SW480 (cell line): ENCODE measurements at regions not wholly inside any gene's neighbourhood (a gene's known extent, or its start where the extent isn't known, plus 50 kb on each side); places are given as distances from the start of the nearest gene placed in this dataset.
"Not testable (repeated sequence)": the region's sequence is repeated elsewhere in the genome, so short reads cannot be mapped to it uniquely, and the experiment has no call there.

Experiments used
- DNase-seq: peaks from one replicate; pipeline ENCODE4 v3.0.0-alpha.2; 2016; ENCODE audit warnings: low spot score

DNA sequence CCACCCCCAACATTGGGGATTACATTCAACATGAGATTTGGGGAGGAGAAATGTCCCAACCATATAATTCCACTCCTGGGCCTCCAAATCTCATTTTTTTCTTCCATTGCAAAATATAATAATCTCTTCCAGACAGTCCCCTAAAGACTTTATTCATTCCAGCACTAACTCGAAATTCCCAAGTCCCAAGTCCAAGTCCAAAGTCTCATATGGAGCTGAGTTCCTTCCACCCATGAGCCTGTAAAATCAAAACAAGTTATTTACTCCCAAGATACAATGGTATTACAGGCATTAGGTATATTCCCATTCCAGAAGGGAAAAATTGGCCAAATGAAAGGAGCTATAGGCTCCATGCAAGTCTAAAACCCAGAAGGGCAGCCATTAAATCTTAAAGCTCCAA, 56.7 kb downstream of the P2RY1 start:
- DNase-seq: no peak

DNA sequence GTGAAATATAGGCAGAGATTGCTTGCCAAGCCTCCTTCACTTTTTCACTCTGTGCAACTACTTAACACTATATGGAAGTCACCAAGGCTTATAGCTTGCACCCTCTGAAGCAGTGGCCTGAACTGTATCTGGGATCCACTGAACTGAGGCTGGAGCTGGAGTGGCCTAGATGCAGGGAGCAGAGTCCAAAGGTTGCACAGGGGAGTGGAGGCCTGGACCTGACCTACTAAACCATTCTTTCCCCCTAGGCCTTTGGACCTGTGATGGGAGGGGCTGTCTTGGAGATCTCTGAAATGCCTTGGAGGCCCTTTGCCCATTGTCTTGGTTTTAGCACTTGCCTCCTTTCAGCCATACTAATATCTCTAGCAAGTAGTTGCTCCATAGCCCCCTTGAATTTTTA, 57.5 kb downstream of the P2RY1 start:
- no peak for DNase-seq

DNA sequence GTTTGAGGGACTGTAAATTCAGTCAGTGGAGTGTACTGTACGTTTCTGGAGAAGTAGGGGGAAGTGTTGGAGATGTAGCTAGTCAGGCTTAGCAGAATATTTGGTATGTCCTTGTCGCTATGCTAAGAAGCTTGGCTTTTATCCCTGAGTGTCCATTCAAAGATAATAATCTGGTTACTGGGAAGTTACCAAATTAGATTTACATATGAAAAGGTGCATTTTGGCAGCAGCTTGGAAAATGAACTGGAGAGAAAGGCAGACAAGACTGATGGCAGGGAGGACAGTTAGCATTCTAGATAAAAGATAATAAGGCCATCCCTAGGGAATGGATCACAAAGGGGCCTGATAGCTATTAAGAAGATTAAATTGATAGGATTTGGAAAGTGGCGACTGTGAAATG, 58.7 kb downstream of the P2RY1 start:
- no peak for DNase-seq

DNA sequence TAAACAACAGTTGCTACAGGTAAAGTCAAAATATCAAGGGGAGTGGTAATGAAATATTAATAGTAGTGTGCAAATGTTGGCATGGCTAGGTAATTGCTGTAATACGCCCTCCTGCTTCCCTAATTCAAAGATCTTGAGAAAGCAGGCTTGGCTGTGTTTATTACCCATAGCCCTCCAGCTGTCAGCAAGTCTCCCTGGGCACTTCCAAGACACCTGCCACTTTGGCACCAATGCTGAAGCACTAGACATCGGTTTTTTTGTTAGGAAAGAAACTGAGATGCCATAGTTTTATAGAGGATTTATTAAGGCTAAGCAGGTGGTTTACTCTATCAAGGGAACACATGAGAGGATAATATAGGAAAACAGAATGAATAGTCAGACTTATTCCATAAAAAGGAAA, 64.4 kb downstream of the P2RY1 start:
- DNase-seq: no peak

DNA sequence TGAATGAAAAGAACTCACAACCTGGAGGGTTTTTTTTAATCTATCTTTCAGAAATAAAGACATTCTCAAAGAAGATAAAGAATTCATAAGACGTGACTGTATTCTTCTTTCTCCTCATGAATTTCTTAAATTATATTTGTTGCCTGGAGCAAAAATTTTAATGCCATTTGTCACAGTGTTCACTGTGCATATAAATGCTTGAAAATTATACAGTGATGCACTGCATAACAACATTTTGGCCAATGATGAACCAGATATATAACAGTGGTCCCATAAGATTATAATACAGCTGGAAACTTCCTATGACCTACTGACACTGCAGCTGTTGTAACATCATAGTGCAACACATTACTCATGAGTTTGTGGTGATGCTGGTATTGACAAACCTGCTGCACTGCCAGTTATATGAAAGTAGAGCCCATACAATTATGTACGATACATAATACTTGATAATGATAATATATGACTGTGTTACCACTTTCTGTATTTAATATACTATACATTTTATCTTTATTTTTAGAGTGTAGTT, 67.3 kb downstream of the P2RY1 start:
- DNase-seq: no peak

DNA sequence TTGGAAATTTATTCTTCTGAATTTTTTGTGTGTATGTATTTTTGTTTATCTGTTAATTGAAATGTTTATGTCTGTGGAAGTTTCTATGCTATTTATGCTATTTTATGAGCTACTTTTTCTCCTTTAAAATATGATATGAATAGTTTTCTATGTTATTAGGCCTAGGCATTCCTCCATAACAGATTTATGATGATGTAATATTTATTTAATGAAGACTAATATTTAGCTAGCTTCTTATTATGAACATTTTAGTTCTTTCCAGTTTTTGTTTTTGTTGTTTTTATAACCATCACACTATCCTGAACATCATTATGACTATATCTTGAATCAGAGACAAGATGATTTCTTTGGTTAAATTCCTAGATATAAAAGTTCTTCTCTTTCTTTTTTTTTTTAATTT, 70.7 kb downstream of the P2RY1 start:
- no peak for DNase-seq

DNA sequence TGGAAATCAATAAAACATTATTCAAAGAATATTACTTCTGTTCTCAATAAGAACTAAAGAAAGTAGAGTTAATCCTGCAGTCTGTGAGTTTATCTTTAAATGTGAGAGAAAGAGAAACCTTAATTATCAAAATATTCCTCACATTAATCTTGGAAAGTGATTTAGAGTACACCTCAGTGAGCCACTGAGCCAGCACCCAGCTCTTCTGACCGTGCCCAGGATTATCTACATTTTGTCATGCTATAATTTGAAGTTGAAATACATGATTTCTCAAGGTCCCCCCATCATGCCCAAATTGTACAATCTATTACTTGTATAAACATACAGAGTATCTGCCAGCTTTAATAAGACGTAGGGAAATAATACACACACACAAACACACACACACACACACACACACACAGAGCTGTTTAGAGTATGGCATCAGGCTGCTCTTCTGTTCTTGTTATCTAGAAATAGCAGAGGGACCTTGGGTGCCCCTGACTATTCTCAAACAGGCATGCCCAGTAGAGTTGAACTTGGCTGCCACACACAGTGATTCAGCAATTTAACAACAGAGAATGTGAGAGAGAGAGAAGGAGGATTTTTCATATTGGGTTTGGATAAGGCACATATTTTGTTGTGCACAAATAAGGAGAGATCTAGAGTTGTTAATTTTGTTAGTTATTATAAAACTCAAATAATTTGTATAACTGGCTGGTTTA, 74.4 kb downstream of the P2RY1 start:
- no peak for DNase-seq

DNA sequence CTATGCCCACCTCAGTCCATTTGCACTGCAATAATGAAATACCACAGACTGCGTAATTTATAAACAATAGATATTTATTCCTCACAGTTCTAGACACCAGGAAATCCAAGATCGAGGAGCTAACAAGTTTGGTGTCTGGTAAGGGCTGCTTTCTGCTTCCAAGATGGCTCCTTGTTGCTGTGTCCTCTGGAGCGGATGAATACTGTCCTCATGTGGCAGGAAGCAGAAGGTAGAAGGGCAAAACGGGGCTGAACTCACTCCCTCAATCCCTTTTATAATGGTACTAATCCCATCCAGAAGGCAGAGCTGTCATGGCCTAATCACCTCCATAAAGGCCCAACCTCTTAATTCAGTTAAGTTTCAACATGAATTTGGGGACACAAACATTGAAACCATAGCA, 75.3 kb downstream of the P2RY1 start:
- no peak for DNase-seq

DNA sequence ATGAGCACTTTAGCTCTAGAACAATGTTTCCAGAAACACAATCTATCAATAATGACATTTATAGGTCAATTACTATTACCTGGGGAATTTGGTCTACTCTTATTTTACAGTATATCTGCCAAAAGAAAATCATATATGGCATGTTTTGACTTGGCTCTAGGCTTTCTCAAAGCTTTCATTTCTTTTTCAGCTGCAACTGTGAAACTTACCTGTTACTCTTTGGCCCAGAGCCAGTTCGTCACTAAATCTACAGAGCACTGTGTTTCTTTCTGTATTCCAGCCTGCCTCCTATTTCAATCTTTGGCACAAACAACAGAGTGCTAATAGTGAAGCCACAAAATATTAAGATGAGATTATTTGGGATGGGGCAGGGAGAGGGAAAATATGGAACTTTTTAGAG, 76.0 kb downstream of the P2RY1 start:
- DNase-seq: no peak

DNA sequence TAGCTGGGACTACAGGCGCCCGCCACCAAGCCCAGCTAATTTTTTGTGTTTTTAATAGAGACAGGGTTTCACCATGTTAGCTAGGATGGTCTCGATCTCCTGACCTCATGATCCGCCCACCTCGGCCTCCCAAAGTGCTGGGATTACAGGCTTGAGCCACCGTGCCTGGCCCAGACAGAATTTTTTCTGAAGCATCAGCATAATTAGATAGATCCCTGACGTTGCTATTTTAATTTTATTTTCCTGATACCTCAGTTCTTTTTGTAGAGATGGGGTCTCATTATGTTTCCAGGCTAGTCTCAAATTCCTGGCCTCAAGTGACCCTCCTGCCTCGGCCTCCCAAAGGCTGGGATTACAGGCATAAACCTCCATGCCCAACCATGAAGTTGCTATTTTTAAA, 79.8 kb downstream of the P2RY1 start:
- not testable (repeated sequence) for DNase-seq

DNA sequence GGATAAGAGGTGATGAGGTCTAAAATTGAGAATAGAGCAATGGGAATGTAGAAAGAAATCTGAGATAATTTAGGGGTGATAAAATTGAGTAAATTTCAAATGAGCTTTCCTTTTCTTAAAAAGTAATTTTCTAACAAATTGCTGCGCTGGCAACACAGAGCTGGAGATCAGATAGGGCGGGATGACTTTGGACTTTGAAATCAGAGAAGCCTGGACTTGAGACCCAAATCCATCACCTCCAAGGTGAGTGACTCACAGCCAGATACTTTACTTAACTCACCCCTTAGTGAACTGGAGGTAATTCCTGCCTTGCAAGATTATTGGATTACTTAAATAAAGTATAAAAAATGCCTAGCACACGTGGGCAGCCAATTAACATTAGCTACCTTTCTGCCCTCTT, 80.8 kb downstream of the P2RY1 start:
- no peak for DNase-seq

DNA sequence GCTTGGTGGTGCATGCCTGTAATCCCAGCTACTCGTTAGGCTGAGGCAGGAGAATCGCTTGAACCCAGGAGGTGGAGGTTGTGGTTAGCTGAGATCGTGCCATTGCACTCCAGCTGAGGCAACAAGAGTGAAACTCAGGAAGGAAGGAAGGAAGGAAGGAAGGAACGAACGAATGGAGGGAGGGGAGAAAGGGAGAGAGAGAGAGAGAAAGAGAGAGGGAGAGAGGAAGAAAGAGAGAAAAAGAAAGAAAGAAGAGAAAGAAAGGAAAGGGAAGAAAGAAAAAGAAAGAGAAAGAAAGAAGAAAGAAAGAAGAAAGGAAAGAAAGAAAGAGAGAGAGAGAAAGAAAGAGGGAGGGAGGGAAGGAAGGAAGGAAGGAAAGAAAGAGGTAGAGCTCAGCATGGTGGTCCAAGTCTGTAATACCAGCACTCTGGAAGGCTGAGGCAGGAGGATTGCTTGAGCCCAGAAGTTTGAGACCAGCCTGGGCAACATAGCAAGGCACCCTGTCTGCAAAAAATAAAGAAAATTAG, 81.9 kb downstream of the P2RY1 start:
- no peak for DNase-seq

DNA sequence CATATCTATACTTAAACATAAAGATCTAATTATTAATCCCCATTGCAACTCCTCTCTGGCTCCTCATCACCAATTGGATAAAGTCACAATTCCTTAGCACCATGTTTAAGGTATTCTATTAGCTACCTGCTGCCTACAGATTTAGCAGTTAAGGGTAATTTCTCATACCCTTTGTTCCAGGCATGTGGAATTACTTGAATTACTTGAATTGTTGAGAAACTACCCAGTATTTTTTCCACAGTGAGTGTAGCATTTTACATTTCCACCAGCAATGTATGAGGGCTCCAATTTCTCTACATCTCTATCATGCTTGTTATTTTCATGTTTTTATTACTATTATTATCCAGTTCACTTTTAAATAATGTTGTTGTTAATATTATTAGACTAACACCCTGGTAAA, 86.4 kb downstream of the P2RY1 start:
- no peak for DNase-seq

DNA sequence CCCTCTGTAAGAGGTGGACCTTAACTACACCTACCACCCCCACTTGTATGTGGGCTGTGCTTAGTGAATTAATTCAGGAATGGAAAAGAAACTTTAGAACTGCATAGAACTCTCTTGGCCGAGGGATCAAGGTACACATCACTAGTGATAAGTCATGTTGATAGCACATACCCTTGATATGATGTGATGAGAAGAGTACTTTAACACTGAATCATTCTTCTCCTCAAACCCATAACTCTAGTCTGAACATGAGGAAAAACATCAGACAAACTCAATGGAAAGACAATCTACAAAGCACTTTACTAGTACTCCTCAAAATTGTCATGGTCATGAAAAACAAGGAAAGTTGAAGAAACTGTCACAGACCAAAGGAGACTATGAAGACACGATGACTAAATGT, 87.6 kb downstream of the P2RY1 start:
- no peak for DNase-seq

DNA sequence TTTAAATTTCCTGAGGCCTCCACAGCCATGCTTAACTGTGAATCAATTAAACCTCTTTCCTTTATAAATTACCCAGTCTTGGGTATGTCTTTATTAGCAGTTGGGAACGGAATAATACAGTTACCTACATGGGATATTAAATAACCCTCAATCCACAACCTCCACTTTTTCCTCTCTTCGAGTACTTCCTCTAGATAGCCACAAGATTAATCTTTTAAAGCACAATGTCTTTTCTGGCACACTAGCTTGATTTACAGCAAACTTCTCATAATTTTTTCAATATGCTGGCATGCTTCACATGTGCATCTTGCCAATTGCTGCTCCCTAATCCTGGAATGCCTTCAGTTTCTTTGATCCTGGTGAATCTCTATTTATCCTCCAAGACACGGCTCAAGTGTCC, 92.2 kb downstream of the P2RY1 start:
- no peak for DNase-seq

DNA sequence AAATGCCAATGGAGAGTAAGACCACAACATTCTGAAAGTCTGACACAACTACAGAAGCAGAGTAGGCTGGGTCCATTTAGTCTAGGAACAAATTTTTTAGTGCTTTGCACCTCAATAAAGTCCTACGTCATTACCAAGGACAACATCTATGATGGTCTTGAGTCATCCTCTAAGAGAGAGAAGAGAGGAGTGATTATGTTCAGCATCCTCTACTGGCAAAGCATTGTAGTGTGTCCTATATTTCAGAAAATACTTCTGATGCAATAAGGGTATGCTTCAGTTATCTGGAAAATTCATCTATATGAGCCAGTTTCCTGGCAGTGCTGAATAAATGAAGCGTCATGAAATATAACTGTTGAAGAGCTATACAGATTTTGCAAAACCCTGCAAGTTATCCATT, 95.6 kb downstream of the P2RY1 start:
- DNase-seq: no peak

DNA sequence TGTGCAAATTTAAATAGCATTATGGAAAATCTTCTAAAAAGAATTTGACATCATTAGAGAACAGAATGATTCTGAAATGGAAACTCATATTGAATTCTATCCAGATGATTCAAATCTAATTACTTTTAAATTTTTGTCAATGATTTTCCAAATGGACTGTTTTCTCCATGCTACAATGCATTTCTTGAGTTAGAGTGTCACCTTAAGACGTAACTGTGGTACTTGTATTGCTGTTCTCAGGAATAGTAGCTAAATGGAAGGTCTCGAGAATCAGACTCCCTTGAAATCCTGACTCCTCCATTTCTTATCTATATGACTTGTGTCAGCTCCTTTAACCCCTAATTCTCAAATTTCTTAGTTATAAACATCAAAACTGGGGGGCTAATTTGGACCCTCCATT, 102.3 kb downstream of the P2RY1 start:
- DNase-seq: no peak

DNA sequence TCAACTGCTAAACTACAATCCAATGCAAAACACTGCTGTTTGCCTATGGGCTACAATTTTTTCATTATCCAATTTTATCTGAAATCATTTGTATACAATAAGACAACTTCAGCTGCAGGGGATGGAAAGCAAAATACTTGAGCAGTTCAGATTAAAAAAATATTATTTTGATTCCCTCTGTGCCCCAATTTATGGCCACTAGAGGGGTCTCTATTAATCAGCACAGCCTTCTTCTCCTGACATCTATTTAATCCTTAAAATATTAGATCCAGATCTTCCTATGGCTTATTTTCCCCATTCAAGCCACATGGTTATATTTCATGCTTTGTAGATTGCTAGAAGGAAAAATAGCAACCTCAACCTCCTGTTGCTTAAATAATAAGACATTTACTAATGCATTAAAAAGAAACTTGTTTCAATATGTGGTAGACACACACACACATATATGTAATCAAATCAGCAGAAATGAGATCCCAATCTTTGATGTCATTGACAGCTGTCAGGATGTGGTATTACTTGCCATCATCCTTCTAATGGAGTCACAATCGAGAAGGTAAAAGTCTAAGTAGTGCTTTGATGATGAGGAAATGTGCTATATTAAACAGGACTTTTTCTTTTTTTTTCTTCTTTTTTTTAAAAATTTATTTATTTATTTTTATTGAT, 104.2 kb downstream of the P2RY1 start:
- DNase-seq: no peak

DNA sequence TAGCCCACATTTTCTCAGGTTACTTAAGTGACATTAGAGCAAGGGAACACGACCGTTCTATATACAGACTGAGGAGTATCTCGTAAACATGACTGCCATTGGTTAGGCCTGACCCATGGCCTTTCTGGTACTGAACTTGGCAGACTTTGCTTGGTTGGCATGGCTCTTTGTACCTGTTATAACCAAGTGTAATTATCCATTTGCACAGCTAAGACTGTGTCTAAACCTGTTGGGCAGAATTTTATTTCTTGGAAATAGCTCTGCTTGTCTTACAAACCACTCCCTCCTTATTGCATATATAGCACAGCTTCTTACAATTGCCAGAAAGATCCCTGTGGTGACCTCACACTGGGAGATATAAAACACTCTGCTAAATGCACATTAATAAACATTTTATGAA, 106.9 kb downstream of the P2RY1 start:
- DNase-seq: no peak

DNA sequence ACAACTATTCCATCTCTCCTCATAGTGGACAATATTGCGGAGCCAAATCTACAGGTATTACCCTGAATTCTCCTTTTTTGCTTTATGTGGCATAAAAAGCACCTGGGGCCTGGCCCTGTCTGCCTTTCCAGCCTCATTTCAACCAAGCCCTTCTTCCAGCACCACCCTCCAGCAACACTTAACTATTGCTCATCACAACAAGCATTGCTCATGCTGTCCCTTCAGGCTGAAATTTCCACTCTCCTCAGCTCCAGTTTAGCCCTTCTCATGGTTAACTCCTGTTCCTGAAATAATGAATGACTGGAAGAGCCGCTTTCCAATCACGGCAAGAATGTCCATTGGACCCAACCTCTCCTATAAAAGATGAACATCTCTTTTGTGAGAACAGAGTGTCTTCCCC, 107.4 kb downstream of the P2RY1 start:
- no peak for DNase-seq

DNA sequence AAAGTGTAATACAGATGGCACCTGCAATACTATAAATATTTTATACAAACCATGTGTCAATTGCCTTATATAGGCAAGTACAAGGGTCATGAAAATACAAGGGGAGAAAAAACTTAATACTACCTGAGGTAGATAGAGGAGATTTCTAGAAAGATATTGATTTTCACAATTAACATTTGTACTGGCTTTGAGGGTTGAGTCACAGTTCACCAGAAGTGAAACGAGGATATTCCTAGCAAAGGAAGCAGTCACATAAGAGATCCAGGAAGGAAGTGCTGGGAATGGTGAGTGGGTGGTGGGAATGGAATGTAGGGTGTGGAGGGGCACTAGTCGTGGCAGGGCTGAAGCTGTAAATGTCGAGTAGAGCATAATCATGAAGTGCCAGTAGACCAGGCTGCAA, 108.7 kb downstream of the P2RY1 start:
- DNase-seq: peak; percentile 63

DNA sequence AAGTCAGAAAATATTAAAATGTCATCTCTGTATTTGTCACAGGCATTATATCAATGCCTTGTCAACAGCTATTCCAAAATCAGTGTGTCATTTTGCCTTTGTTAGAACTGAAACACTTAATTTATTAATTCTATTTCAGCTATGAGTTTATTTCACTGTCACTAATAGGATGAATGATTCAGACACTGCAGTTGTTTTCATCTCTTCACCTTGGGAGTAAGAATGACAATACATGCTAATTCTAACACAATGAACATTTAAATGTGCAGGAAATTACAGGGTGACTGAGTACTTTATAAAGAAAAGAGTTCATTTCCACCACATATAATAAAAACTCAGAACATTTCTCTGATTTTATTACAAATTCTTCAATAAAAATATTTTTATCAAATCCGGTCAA, 109.7 kb downstream of the P2RY1 start:
- DNase-seq: no peak

DNA sequence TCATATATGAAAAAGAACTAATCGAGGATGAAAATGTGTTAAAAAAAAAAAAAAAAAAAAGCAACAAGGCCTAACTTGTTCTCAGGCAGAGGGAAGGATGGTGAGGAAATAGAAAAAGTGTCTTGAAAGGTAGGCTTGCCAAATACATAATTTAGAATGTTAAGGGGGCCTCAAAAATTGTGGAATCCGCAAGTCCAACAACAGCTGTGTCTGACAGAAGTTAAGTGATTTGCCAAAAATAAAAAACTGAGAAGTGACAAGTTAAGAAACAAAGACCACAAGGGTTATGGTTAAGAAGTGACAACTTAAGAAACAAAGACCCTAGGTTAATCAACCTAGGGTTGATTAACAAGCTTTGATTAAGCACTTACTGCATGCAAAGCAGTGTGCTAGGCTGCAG, 110.6 kb downstream of the P2RY1 start:
- DNase-seq: no peak

DNA sequence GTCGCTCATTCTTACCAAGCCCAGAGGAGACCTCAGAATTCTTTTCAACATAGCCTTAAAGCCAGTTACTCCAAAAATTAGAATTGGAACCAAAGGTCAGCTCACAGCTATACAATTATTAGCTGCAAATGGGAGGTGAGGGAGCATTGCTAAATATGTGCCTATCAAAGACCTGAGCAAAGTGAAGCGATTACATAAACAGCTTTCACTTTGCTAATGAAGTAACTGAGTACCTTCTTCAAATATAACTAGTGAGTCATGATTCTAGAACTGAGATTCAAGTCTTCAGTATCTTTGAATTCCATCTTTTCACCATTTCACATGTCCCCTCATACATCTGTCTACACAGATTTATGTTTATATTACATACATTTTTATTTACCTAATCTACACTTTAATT, 122.6 kb downstream of the P2RY1 start:
- DNase-seq: no peak
